ENCODE measurements at regions not wholly inside any gene's neighbourhood (a gene's known extent, or its start where the extent isn't known, plus 50 kb on each side); places are given as distances from the start of the nearest gene placed in this dataset.

- DNase-seq = no peak
These were observed 550.3 kb downstream of the FSCB start for GRCh38 chr14:43956741-43957140.

- no peak for DNase-seq
These were observed 557.7 kb downstream of the FSCB start for GRCh38 chr14:43949400-43949799.

GRCh38 chr14:43939836-43940235 lies 567.2 kb downstream of the FSCB start:
- no peak for DNase-seq

GRCh38 chr14:43938588-43939281 lies 568.3 kb downstream of the FSCB start:
- DNase-seq = no peak

GRCh38 chr14:43937001-43937400 lies 570.1 kb downstream of the FSCB start:
- DNase-seq = no peak

GRCh38 chr14:43934102-43934501 lies 573.0 kb downstream of the FSCB start:
- DNase-seq = no peak

- DNase-seq = no peak
These were observed 592.9 kb downstream of the FSCB start for GRCh38 chr14:43914041-43914693.

GRCh38 chr14:43903209-43903608 lies 603.9 kb downstream of the FSCB start:
- DNase-seq = no peak

GRCh38 chr14:43901911-43902673 lies 605.0 kb downstream of the FSCB start:
- DNase-seq = peak; percentile 57

- DNase-seq = peak; percentile 32
These were observed 606.9 kb downstream of the FSCB start for GRCh38 chr14:43900173-43900655.

- DNase-seq = peak; percentile 37
These were observed 608.4 kb downstream of the FSCB start for GRCh38 chr14:43898687-43899086.

GRCh38 chr14:43896044-43896443 lies 611.0 kb downstream of the FSCB start:
- no peak for DNase-seq

GRCh38 chr14:43894534-43894933 lies 612.5 kb downstream of the FSCB start:
- peak; percentile 60 for DNase-seq

GRCh38 chr14:43887523-43887922 lies 619.6 kb downstream of the FSCB start:
- DNase-seq = no peak

- peak; percentile 83 for DNase-seq
These were observed 629.6 kb downstream of the FSCB start for GRCh38 chr14:43877351-43877960.

GRCh38 chr14:43872752-43873655 lies 634.1 kb downstream of the FSCB start:
- peak; percentile 52 for DNase-seq

GRCh38 chr14:43872222-43872621 lies 634.9 kb downstream of the FSCB start:
- no peak for DNase-seq

- no peak for DNase-seq
These were observed 648.1 kb downstream of the FSCB start for GRCh38 chr14:43858981-43859380.

- no peak for DNase-seq
These were observed 651.5 kb downstream of the FSCB start for GRCh38 chr14:43855556-43855955.

GRCh38 chr14:43853541-43853940 lies 653.5 kb downstream of the FSCB start:
- no peak for DNase-seq

GRCh38 chr14:43803076-43803689 lies 703.9 kb downstream of the FSCB start:
- peak; percentile 26 for DNase-seq

All from NCI-H69 (cell line).